ENCODE measurements at regions not wholly inside any gene's neighbourhood (a gene's known extent, or its start where the extent isn't known, plus 50 kb on each side); places are given as distances from the start of the nearest gene placed in this dataset.

- Histone ChIP-seq H3K27ac (ENCODE audit: low read length in 2 of 2) (no peak overlapping the region), H3K27me3 (replicated peaks in 1 of 4; ENCODE audit: control extremely low read depth in 1 of 4, control insufficient read depth in 3 of 4, insufficient read depth in 4 of 4, low read length in 3 of 4) (peaks cover 0 to 4% (median 1%) of the 10 kb centered on the region in 4 experiments), H3K4me1 (ENCODE audit: control insufficient read depth in 2 of 2, insufficient read depth in 2 of 2, low read length in 2 of 2) (no peaks in the 10 kb centered on the region), H3K4me2 (replicated peaks; ENCODE audit: low read depth, low read length, poor library complexity, severe bottlenecking) (no peak overlapping the region), H3K9ac (ENCODE audit: low read length) (no peak overlapping the region), H4K20me1 (ENCODE audit: control insufficient read depth, insufficient read depth, low read length, poor library complexity, severe bottlenecking) (no peaks in the 10 kb centered on the region), H2AFZ (ENCODE audit: insufficient read depth, low read depth, low read length, poor library complexity, severe bottlenecking) (no peak overlapping the region), H3K79me2 (ENCODE audit: control insufficient read depth, insufficient read depth, low read length) (no peaks in the 10 kb centered on the region), H3K4me3 (ENCODE audit: control extremely low read depth in 1 of 5, extremely low read depth in 1 of 5, insufficient read depth in 1 of 5, low read depth in 2 of 5, low read length in 4 of 5) (no peak overlapping the region), H3K9me3 (ENCODE audit: control extremely low read depth in 1 of 3, control insufficient read depth in 2 of 3, insufficient read depth in 1 of 3, low read length in 2 of 3) (no peaks in the 10 kb centered on the region), H3K36me3 (replicated peaks in 1 of 2; ENCODE audit: control extremely low read depth in 1 of 2, control insufficient read depth in 1 of 2, extremely low read depth in 1 of 2, insufficient read depth in 2 of 2, low read length in 1 of 2) (no peaks in the 10 kb centered on the region)
- no peak for DNase-seq
- no peak overlapping the region for H3K27ac Mint-ChIP-seq
- H3K4me1 Mint-ChIP-seq = no peaks in the 10 kb centered on the region
- ATAC-seq (ENCODE audit: low read depth) = no peak
- peaks cover 9% of the 10 kb centered on the region for H3K27me3 Mint-ChIP-seq
- POLR2A ChIA-PET = no interaction called here
- TF ChIP-seq EZH2 (IDR thresholded peaks at IDR 0.05; ENCODE audit: borderline replicate concordance, insufficient read depth, low read depth, low read length, poor library complexity, severe bottlenecking) = no peak
- no peak for TF ChIP-seq CTCF (IDR thresholded peaks at IDR 0.05)
- intact Hi-C loops (cut with micrococcal nuclease) = no loop called here
- CTCF ChIA-PET = interaction anchor here (1.5 kb wide), 1 partner anchor 17 kb away, joined by 3 read pairs; no protein-coding TSS in a partner anchor
- no peaks in the 10 kb centered on the region for H3K9me3 Mint-ChIP-seq (ENCODE audit: insufficient read depth)
- 78% methylated on average over 7 of the region's 8 CpGs for WGBS (ENCODE audit: insufficient coverage)
- H3K4me3 Mint-ChIP-seq = no peak overlapping the region
Observed at GRCh38 chr1:37272626-37273025, 201.8 kb upstream of the ZC3H12A start.

- no peaks in the 10 kb centered on the region for H4K20me1 ChIP-seq (ENCODE audit: control insufficient read depth, insufficient read depth, low read length, poor library complexity, severe bottlenecking)
- TF ChIP-seq CTCF (IDR thresholded peaks at IDR 0.05) = no peak
- no peak for TF ChIP-seq EZH2 (IDR thresholded peaks at IDR 0.05; ENCODE audit: borderline replicate concordance, insufficient read depth, low read depth, low read length, poor library complexity, severe bottlenecking)
- no peaks in the 10 kb centered on the region for H3K4me1 Mint-ChIP-seq
- H3K79me2 ChIP-seq (ENCODE audit: control insufficient read depth, insufficient read depth, low read length) = no peaks in the 10 kb centered on the region
- peaks cover 21% of the 10 kb centered on the region for H3K27me3 Mint-ChIP-seq
- ChIA-PET CTCF (no interaction called here), POLR2A (no interaction called here)
- ATAC-seq (ENCODE audit: low read depth) (no peak), DNase-seq (no peak)
- H3K27ac Mint-ChIP-seq = no peak overlapping the region
- H3K27me3 ChIP-seq (replicated peaks in 1 of 4; ENCODE audit: control extremely low read depth in 1 of 4, control insufficient read depth in 3 of 4, insufficient read depth in 4 of 4, low read length in 3 of 4) = peaks cover 0 to 10% (median 1%) of the 10 kb centered on the region in 4 experiments
- intact Hi-C loops (cut with micrococcal nuclease) = no loop called here
- H3K9ac ChIP-seq (ENCODE audit: low read length) = no peak overlapping the region
- H2AFZ ChIP-seq (ENCODE audit: insufficient read depth, low read depth, low read length, poor library complexity, severe bottlenecking) = no peak overlapping the region
- no peaks in the 10 kb centered on the region for H3K36me3 ChIP-seq (replicated peaks in 1 of 2; ENCODE audit: control extremely low read depth in 1 of 2, control insufficient read depth in 1 of 2, extremely low read depth in 1 of 2, insufficient read depth in 2 of 2, low read length in 1 of 2)
- H3K9me3 ChIP-seq (ENCODE audit: control extremely low read depth in 1 of 3, control insufficient read depth in 2 of 3, insufficient read depth in 1 of 3, low read length in 2 of 3) = no peaks in the 10 kb centered on the region
- H3K4me2 ChIP-seq (replicated peaks; ENCODE audit: low read depth, low read length, poor library complexity, severe bottlenecking) = no peak overlapping the region
- H3K27ac ChIP-seq (ENCODE audit: low read length in 2 of 2) = no peak overlapping the region
- no peak overlapping the region for H3K4me3 Mint-ChIP-seq
- H3K4me1 ChIP-seq (ENCODE audit: control insufficient read depth in 2 of 2, insufficient read depth in 2 of 2, low read length in 2 of 2) = no peaks in the 10 kb centered on the region
- no peaks in the 10 kb centered on the region for H3K9me3 Mint-ChIP-seq (ENCODE audit: insufficient read depth)
- H3K4me3 ChIP-seq (ENCODE audit: control extremely low read depth in 1 of 5, extremely low read depth in 1 of 5, insufficient read depth in 1 of 5, low read depth in 2 of 5, low read length in 4 of 5) = no peak overlapping the region
- WGBS (ENCODE audit: insufficient coverage) = 70% methylated on average over 4 of the region's 8 CpGs
Observed at GRCh38 chr1:37274486-37274885, 199.9 kb upstream of the ZC3H12A start.
